SK-N-SH (cell line): ENCODE measurements at regions not wholly inside any gene's neighbourhood (a gene's known extent, or its start where the extent isn't known, plus 50 kb on each side); places are given as distances from the start of the nearest gene placed in this dataset.

Source experiments
- EP300 ChIP-seq, 2 experiments: IDR thresholded peaks; 2 replicates each; pipeline versions ENCODE4 v1.4.0 to v1.6.1; 2012; ENCODE audit warnings: borderline replicate concordance in 1 of 2, low read depth in 1 of 2, low read length in 1 of 2
- GABPA ChIP-seq: IDR thresholded peaks from 2 replicates; pipeline ENCODE4 v1.4.0; 2012; ENCODE audit warnings: low read depth, mild to moderate bottlenecking
- USF1 ChIP-seq: IDR thresholded peaks from 2 replicates; pipeline ENCODE4 v1.4.0; 2012; ENCODE audit warnings: low read depth, borderline replicate concordance

- no peak for TF ChIP-seq EP300 (IDR thresholded peaks at IDR 0.05; ENCODE audit: borderline replicate concordance in 1 of 2, low read depth in 1 of 2, low read length in 1 of 2)
- no peak for TF ChIP-seq USF1
- TF ChIP-seq GABPA, result no peak
Observed at GRCh38 chr15:75136758-75137157, 64.9 kb upstream of the C15orf39 start.
